SU-DHL-6 (cell line): ENCODE measurements at regions not wholly inside any gene's neighbourhood (a gene's known extent, or its start where the extent isn't known, plus 50 kb on each side); places are given as distances from the start of the nearest gene placed in this dataset.

Experiments used
- EZH2phosphoT487 ChIP-seq: fragments of 200-600 bp; sonication (generic), shearing (Covaris generic); conservative IDR thresholded peaks from 2 replicates; pipeline ENCODE4 v1.6.1; 2018; ENCODE audit warnings: mild to moderate bottlenecking, antibody characterized with exemption, low read length, moderate library complexity, mixed read lengths
- TF ChIP-seq, protein P1 (sequence below): fragments of 200-600 bp; sonication (generic); IDR thresholded peaks from one replicate; pipeline ENCODE4 v1.5.1; 2017; ENCODE audit warnings: antibody characterized with exemption, mild to moderate bottlenecking, low read length, moderate library complexity; ENCODE audit not compliant: insufficient read depth, poor library complexity, severe bottlenecking

DNA sequence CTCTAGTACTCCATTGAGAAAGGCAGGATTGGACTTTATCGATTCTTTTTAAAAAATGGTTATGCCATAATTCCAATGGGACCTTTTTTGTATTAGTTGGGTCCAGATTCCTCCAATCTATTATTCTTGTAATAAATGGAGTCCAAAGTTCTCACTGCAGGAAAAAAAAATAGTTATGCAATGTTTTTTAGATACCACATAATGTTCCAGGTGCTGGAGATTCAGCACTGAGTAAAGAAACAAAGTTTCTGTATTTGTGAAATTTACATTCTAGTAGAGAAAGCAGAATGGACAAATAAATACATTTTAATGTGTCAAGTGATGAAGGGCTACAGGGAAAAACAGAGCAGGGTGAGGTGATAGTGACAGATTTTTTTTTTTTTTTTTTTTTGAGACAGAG is 78.5 kb upstream of the MYCN start:
- no peak for TF ChIP-seq EZH2phosphoT487
- TF ChIP-seq, protein P1, sequence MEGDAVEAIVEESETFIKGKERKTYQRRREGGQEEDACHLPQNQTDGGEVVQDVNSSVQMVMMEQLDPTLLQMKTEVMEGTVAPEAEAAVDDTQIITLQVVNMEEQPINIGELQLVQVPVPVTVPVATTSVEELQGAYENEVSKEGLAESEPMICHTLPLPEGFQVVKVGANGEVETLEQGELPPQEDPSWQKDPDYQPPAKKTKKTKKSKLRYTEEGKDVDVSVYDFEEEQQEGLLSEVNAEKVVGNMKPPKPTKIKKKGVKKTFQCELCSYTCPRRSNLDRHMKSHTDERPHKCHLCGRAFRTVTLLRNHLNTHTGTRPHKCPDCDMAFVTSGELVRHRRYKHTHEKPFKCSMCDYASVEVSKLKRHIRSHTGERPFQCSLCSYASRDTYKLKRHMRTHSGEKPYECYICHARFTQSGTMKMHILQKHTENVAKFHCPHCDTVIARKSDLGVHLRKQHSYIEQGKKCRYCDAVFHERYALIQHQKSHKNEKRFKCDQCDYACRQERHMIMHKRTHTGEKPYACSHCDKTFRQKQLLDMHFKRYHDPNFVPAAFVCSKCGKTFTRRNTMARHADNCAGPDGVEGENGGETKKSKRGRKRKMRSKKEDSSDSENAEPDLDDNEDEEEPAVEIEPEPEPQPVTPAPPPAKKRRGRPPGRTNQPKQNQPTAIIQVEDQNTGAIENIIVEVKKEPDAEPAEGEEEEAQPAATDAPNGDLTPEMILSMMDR, result no peak
